ENCODE measurements at regions not wholly inside any gene's neighbourhood (a gene's known extent, or its start where the extent isn't known, plus 50 kb on each side); places are given as distances from the start of the nearest gene placed in this dataset.
"Not testable (repeated sequence)": the region's sequence is repeated elsewhere in the genome, so short reads cannot be mapped to it uniquely, and the experiment has no call there.

GRCh38 chr15:22268654-22269053, 188.3 kb downstream of the OR4M2 start:
- H3K9ac ChIP-seq (ENCODE audit: low read length); H3K27me3 ChIP-seq (ENCODE audit: control insufficient read depth, insufficient read depth, low read length); H3K36me3 ChIP-seq (ENCODE audit: control insufficient read depth, low read depth, low read length); H3K4me3 ChIP-seq (ENCODE audit: low read length); H3K27ac ChIP-seq (ENCODE audit: low read length); H3K4me1 ChIP-seq (ENCODE audit: control insufficient read depth, low read depth, low read length): not testable (repeated sequence)
- peaks cover 63% of the 10 kb centered on the region for H3K9me3 ChIP-seq (ENCODE audit: control insufficient read depth, low read depth, low read length)

GRCh38 chr15:22272286-22273160, 186.2 kb upstream of the GOLGA6L22 start:
- not testable (repeated sequence) for H3K36me3 ChIP-seq (ENCODE audit: control insufficient read depth, low read depth, low read length); H3K4me1 ChIP-seq (ENCODE audit: control insufficient read depth, low read depth, low read length); H3K27me3 ChIP-seq (ENCODE audit: control insufficient read depth, insufficient read depth, low read length); H3K27ac ChIP-seq (ENCODE audit: low read length); H3K9ac ChIP-seq (ENCODE audit: low read length); H3K4me3 ChIP-seq (ENCODE audit: low read length)
- H3K9me3 ChIP-seq (ENCODE audit: control insufficient read depth, low read depth, low read length): peaks cover 52% of the 10 kb centered on the region

GRCh38 chr15:22273185-22273584, 185.5 kb upstream of the GOLGA6L22 start:
- H3K27ac ChIP-seq (ENCODE audit: low read length); H3K36me3 ChIP-seq (ENCODE audit: control insufficient read depth, low read depth, low read length); H3K27me3 ChIP-seq (ENCODE audit: control insufficient read depth, insufficient read depth, low read length); H3K4me1 ChIP-seq (ENCODE audit: control insufficient read depth, low read depth, low read length); H3K9ac ChIP-seq (ENCODE audit: low read length); H3K4me3 ChIP-seq (ENCODE audit: low read length): not testable (repeated sequence)
- H3K9me3 ChIP-seq (ENCODE audit: control insufficient read depth, low read depth, low read length): peaks cover 54% of the 10 kb centered on the region

GRCh38 chr15:22274376-22274775, 184.3 kb upstream of the GOLGA6L22 start:
- not testable (repeated sequence) for H3K4me1 ChIP-seq (ENCODE audit: control insufficient read depth, low read depth, low read length); H3K27ac ChIP-seq (ENCODE audit: low read length); H3K27me3 ChIP-seq (ENCODE audit: control insufficient read depth, insufficient read depth, low read length); H3K36me3 ChIP-seq (ENCODE audit: control insufficient read depth, low read depth, low read length); H3K9ac ChIP-seq (ENCODE audit: low read length); H3K4me3 ChIP-seq (ENCODE audit: low read length)
- peaks cover 58% of the 10 kb centered on the region for H3K9me3 ChIP-seq (ENCODE audit: control insufficient read depth, low read depth, low read length)

- not testable (repeated sequence) for H3K9ac ChIP-seq (ENCODE audit: low read length); H3K27me3 ChIP-seq (ENCODE audit: control insufficient read depth, insufficient read depth, low read length); H3K36me3 ChIP-seq (ENCODE audit: control insufficient read depth, low read depth, low read length); H3K4me3 ChIP-seq (ENCODE audit: low read length); H3K4me1 ChIP-seq (ENCODE audit: control insufficient read depth, low read depth, low read length); H3K27ac ChIP-seq (ENCODE audit: low read length)
- H3K9me3 ChIP-seq (ENCODE audit: control insufficient read depth, low read depth, low read length): peaks cover 71% of the 10 kb centered on the region
Measured at GRCh38 chr15:22280770-22281169, 177.9 kb upstream of the GOLGA6L22 start.

GRCh38 chr15:22282794-22283533, 175.7 kb upstream of the GOLGA6L22 start:
- H3K9me3 ChIP-seq (ENCODE audit: control insufficient read depth, low read depth, low read length): peaks cover 66% of the 10 kb centered on the region
- not testable (repeated sequence) for H3K9ac ChIP-seq (ENCODE audit: low read length); H3K36me3 ChIP-seq (ENCODE audit: control insufficient read depth, low read depth, low read length); H3K4me3 ChIP-seq (ENCODE audit: low read length); H3K27ac ChIP-seq (ENCODE audit: low read length); H3K4me1 ChIP-seq (ENCODE audit: control insufficient read depth, low read depth, low read length); H3K27me3 ChIP-seq (ENCODE audit: control insufficient read depth, insufficient read depth, low read length)

- not testable (repeated sequence) for H3K36me3 ChIP-seq (ENCODE audit: control insufficient read depth, low read depth, low read length); H3K9ac ChIP-seq (ENCODE audit: low read length); H3K4me3 ChIP-seq (ENCODE audit: low read length); H3K27me3 ChIP-seq (ENCODE audit: control insufficient read depth, insufficient read depth, low read length); H3K27ac ChIP-seq (ENCODE audit: low read length); H3K4me1 ChIP-seq (ENCODE audit: control insufficient read depth, low read depth, low read length)
- peaks cover 63% of the 10 kb centered on the region for H3K9me3 ChIP-seq (ENCODE audit: control insufficient read depth, low read depth, low read length)
Measured at GRCh38 chr15:22284795-22285420, 173.8 kb upstream of the GOLGA6L22 start.

GRCh38 chr15:22291054-22291453, 167.6 kb upstream of the GOLGA6L22 start:
- not testable (repeated sequence) for H3K27ac ChIP-seq (ENCODE audit: low read length); H3K36me3 ChIP-seq (ENCODE audit: control insufficient read depth, low read depth, low read length); H3K4me3 ChIP-seq (ENCODE audit: low read length); H3K27me3 ChIP-seq (ENCODE audit: control insufficient read depth, insufficient read depth, low read length); H3K4me1 ChIP-seq (ENCODE audit: control insufficient read depth, low read depth, low read length); H3K9ac ChIP-seq (ENCODE audit: low read length)
- peaks cover 61% of the 10 kb centered on the region for H3K9me3 ChIP-seq (ENCODE audit: control insufficient read depth, low read depth, low read length)

GRCh38 chr15:22303112-22303511, 155.6 kb upstream of the GOLGA6L22 start:
- not testable (repeated sequence) for H3K27me3 ChIP-seq (ENCODE audit: control insufficient read depth, insufficient read depth, low read length); H3K27ac ChIP-seq (ENCODE audit: low read length); H3K36me3 ChIP-seq (ENCODE audit: control insufficient read depth, low read depth, low read length); H3K9ac ChIP-seq (ENCODE audit: low read length); H3K4me1 ChIP-seq (ENCODE audit: control insufficient read depth, low read depth, low read length); H3K4me3 ChIP-seq (ENCODE audit: low read length)
- H3K9me3 ChIP-seq (ENCODE audit: control insufficient read depth, low read depth, low read length): peaks cover 27% of the 10 kb centered on the region
